HCT116 (cell line): ENCODE measurements at regions not wholly inside any gene's neighbourhood (a gene's known extent, or its start where the extent isn't known, plus 50 kb on each side); places are given as distances from the start of the nearest gene placed in this dataset.

Source experiments
- ATAC-seq: fragments of 200-7000 bp; cut with Tn5 transposase; 2 replicates; pipeline ENCODE4 v1.9.1; 2020; ENCODE audit warnings: mild to moderate bottlenecking, moderate library complexity
- BruUV-seq: library from RNA; stranded (reverse); fragments of 400-500 nt; replicated peaks from 2 replicates; lab custom pipeline; 2021; lab: Mats Ljungman, UMichigan
- CTCF ChIA-PET: fragments of 300-600 bp; sonication (Branson Sonifier 250); formaldehyde crosslinking; loops from one replicate; lab custom pipeline; 2021; ENCODE audit warnings: antibody characterized with exemption; lab: Charles Lee
- POLR2A ChIA-PET: fragments of 300-600, 350-600 bp; sonication (Branson Sonifier 250); formaldehyde crosslinking; loops from one replicate; lab custom pipeline; 2021; ENCODE audit warnings: antibody characterized with exemption; lab: Charles Lee
- RAD21 ChIA-PET, 2 experiments: fragments of 300-600 bp; sonication (Branson Sonifier 250); formaldehyde crosslinking; loops; one replicate each; lab custom pipeline; 2023; ENCODE audit warnings: low total read pairs in 2 of 2; ENCODE audit not compliant: uncharacterized antibody in 2 of 2, unreplicated experiment in 2 of 2, low non-redundant PET in 1 of 2; lab: Charles Lee
- DNase-seq: peaks from one replicate; pipeline ENCODE4 v3.0.0-alpha.2; 2010; ENCODE audit warnings: low read depth, low spot score
- H2AFZ ChIP-seq: fragments of 200-600 bp; shearing (Covaris generic), sonication (generic); 2 replicates; pipeline ENCODE4 v1.6.1; 2017; ENCODE audit warnings: low read depth, mixed run types, mixed read lengths, antibody characterized with exemption, low read length; ENCODE audit not compliant: poor library complexity, severe bottlenecking
- H3K27ac ChIP-seq: 2 replicates; pipeline ENCODE4 v1.5.1; 2012; ENCODE audit warnings: low read depth, low read length
- H3K27me3 ChIP-seq: fragments of 200-600 bp; sonication (generic); 2 replicates; pipeline ENCODE4 v1.6.1; 2016; ENCODE audit warnings: mixed run types, low read length, mixed read lengths; ENCODE audit not compliant: insufficient read depth
- H3K36me3 ChIP-seq, 2 experiments: fragments of 200-500 bp in 1 of 2; fragments of 200-600 bp in 1 of 2; sonication (Bioruptor generic) in 1 of 2; sonication (generic) in 1 of 2; 2 replicates each; pipeline versions ENCODE4 v1.5.1 to v1.6.1; 2014 to 2016; ENCODE audit warnings: low read length in 2 of 2, inconsistent platforms in 1 of 2, mixed read lengths in 1 of 2, mixed run types in 1 of 2; ENCODE audit not compliant: insufficient read depth in 2 of 2, control insufficient read depth in 1 of 2
- H3K4me1 ChIP-seq, 2 experiments: fragments of 200-600 bp in 1 of 2; sonication (generic) in 1 of 2; 2 replicates each; pipeline versions ENCODE4 v1.5.1 to v1.6.1; 2012 to 2017; ENCODE audit warnings: low read length in 2 of 2, inconsistent platforms in 1 of 2, mild to moderate bottlenecking in 1 of 2, mixed read lengths in 1 of 2, mixed run types in 1 of 2, moderate library complexity in 1 of 2; ENCODE audit not compliant: insufficient read depth in 2 of 2, control insufficient read depth in 1 of 2
- H3K4me2 ChIP-seq: fragments of 200-600 bp; sonication (generic); 2 replicates; pipeline ENCODE4 v1.6.1; 2017; ENCODE audit warnings: mixed run types, low read length, mixed read lengths
- H3K4me3 ChIP-seq, 2 experiments: fragments of 200-600 bp in 1 of 2; sonication (generic) in 1 of 2; replicated peaks in 1 of 2; 2 replicates each; pipeline ENCODE4 v1.5.1; 2011 to 2016; ENCODE audit warnings: low read length in 2 of 2, control low read depth in 1 of 2, low read depth in 1 of 2, mild to moderate bottlenecking in 1 of 2, mixed read lengths in 1 of 2, mixed run types in 1 of 2
- H3K79me2 ChIP-seq: fragments of 200-600 bp; sonication (generic); 2 replicates; pipeline ENCODE4 v1.6.1; 2017; ENCODE audit warnings: mild to moderate bottlenecking, mixed run types, low read length, moderate library complexity, mixed read lengths; ENCODE audit not compliant: insufficient read depth
- H3K9ac ChIP-seq: fragments of 200-600 bp; sonication (generic); 2 replicates; pipeline ENCODE4 v1.6.1; 2016; ENCODE audit warnings: low read length, mixed read lengths
- H3K9me2 ChIP-seq: fragments of 200-600 bp; sonication (generic), shearing (Covaris generic); 2 replicates; pipeline ENCODE4 v1.6.1; 2017; ENCODE audit warnings: mixed run types, mild to moderate bottlenecking, moderate library complexity; ENCODE audit not compliant: insufficient read depth
- H3K9me3 ChIP-seq, 2 experiments: fragments of 200-500 bp in 1 of 2; fragments of 200-600 bp in 1 of 2; sonication (Bioruptor generic) in 1 of 2; sonication (generic) in 1 of 2; 2 replicates each; pipeline ENCODE4 v1.6.1; 2014 to 2017; ENCODE audit warnings: low read length in 2 of 2, mixed read lengths in 2 of 2, inconsistent platforms in 1 of 2, low read depth in 1 of 2, mild to moderate bottlenecking in 1 of 2, mixed run types in 1 of 2, moderate library complexity in 1 of 2; ENCODE audit not compliant: control insufficient read depth in 1 of 2, insufficient read depth in 1 of 2
- H4K20me1 ChIP-seq: fragments of 200-600 bp; sonication (generic), shearing (Covaris generic); 2 replicates; pipeline ENCODE4 v1.6.1; 2017; ENCODE audit warnings: mixed run types, mild to moderate bottlenecking, moderate library complexity; ENCODE audit not compliant: insufficient read depth
- CEBPB ChIP-seq: IDR thresholded peaks from 2 replicates; pipeline ENCODE4 v1.6.1; 2012; ENCODE audit warnings: low read depth
- ELF1 ChIP-seq: IDR thresholded peaks from 2 replicates; pipeline ENCODE4 v1.6.1; 2012; ENCODE audit warnings: low read depth, borderline replicate concordance
- EZH2 ChIP-seq: fragments of 200-600 bp; sonication (generic); IDR thresholded peaks from 2 replicates; pipeline ENCODE4 v1.6.1; 2017; ENCODE audit warnings: antibody characterized with exemption, mixed run types
- FOSL1 ChIP-seq: IDR thresholded peaks from 2 replicates; pipeline ENCODE4 v1.6.1; 2012; ENCODE audit warnings: low read depth
- MAX ChIP-seq: IDR thresholded peaks from 2 replicates; pipeline ENCODE4 v1.6.1; 2012
- POLR2A ChIP-seq: IDR thresholded peaks from 2 replicates; pipeline ENCODE4 v1.7.0; 2011; ENCODE audit warnings: borderline replicate concordance; ENCODE audit not compliant: insufficient read depth, insufficient read length; ENCODE audit errors: extremely low read depth
- POLR2AphosphoS5 ChIP-seq: IDR thresholded peaks from 2 replicates; pipeline ENCODE4 v1.6.1; 2011; ENCODE audit warnings: mild to moderate bottlenecking, low read depth, low read length, moderate library complexity
- RAD21 ChIP-seq: IDR thresholded peaks from 2 replicates; pipeline ENCODE4 v1.6.1; 2012; ENCODE audit warnings: low read depth, mild to moderate bottlenecking
- SIN3A ChIP-seq: IDR thresholded peaks from 2 replicates; pipeline ENCODE4 v1.6.1; 2012; ENCODE audit warnings: low read depth
- SP1 ChIP-seq: IDR thresholded peaks from 2 replicates; pipeline ENCODE4 v1.6.1; 2012; ENCODE audit warnings: low read depth
- SRF ChIP-seq: IDR thresholded peaks from 2 replicates; pipeline ENCODE4 v1.6.1; 2012; ENCODE audit warnings: low read depth
- ZFX ChIP-seq: fragments of 450-650 bp; IDR thresholded peaks from 2 replicates; pipeline ENCODE4 v1.6.1; 2017
- ZNF274 ChIP-seq: fragments of 200-500 bp; sonication (Bioruptor generic); IDR thresholded peaks from 2 replicates; pipeline ENCODE4 v1.6.1; 2014; ENCODE audit warnings: mild to moderate bottlenecking, low read depth, low read length, inconsistent platforms
- intact Hi-C: fragments of 100-400 bp; cut with micrococcal nuclease; formaldehyde crosslinking; loops from 2 replicates; pipeline ENCODE4 v1.10.0; 2022
- TF ChIP-seq, protein P1 (sequence below): IDR thresholded peaks from 2 replicates; pipeline ENCODE4 v1.6.1; 2012; ENCODE audit warnings: low read depth

DNA sequence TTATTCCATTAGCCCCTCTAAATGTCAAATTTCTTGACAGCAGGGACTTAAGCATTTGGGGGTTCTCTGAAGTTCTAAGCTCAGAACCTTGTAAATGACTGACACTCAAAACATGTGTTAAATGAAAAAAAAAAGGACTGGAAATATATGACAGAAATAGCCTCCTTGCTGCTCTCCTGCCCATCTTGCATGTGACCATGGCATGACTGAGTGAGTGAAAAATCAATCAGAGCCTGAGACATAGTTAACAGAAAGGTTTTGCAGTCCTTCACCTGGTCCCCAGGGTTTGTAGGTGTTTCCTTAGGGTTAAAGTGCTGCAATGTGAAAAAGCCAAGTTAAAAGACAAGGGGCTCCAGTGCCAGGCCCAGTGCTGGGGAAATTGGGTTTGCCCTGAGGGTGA, 168.1 kb downstream of the ZBTB18 start:
- no peaks in the 10 kb centered on the region for H3K79me2 ChIP-seq
- ATAC-seq, result no peak
- POLR2A ChIA-PET, result no interaction called here
- H3K27ac ChIP-seq, result no peak overlapping the region
- H3K27me3 ChIP-seq, result no peaks in the 10 kb centered on the region
- H3K4me2 ChIP-seq, result no peak overlapping the region
- no peak overlapping the region for H3K4me3 ChIP-seq
- H3K9me3 ChIP-seq, result no peaks in the 10 kb centered on the region
- H2AFZ ChIP-seq, result no peak overlapping the region
- no TSS peak for BruUV-seq
- H3K9ac ChIP-seq, result no peak overlapping the region
- H3K9me2 ChIP-seq, result no peaks in the 10 kb centered on the region
- H3K4me1 ChIP-seq, result peaks cover 8 to 11% of the 10 kb centered on the region in 2 experiments
- DNase-seq, result no peak
- RAD21 ChIA-PET, result no interaction called here
- CTCF ChIA-PET, result no interaction called here
- H4K20me1 ChIP-seq, result no peaks in the 10 kb centered on the region
- TF ChIP-seq POLR2AphosphoS5 (no peak), FOSL1 (no peak), CEBPB (no peak), ZFX (no peak)
- TF ChIP-seq, protein P1, sequence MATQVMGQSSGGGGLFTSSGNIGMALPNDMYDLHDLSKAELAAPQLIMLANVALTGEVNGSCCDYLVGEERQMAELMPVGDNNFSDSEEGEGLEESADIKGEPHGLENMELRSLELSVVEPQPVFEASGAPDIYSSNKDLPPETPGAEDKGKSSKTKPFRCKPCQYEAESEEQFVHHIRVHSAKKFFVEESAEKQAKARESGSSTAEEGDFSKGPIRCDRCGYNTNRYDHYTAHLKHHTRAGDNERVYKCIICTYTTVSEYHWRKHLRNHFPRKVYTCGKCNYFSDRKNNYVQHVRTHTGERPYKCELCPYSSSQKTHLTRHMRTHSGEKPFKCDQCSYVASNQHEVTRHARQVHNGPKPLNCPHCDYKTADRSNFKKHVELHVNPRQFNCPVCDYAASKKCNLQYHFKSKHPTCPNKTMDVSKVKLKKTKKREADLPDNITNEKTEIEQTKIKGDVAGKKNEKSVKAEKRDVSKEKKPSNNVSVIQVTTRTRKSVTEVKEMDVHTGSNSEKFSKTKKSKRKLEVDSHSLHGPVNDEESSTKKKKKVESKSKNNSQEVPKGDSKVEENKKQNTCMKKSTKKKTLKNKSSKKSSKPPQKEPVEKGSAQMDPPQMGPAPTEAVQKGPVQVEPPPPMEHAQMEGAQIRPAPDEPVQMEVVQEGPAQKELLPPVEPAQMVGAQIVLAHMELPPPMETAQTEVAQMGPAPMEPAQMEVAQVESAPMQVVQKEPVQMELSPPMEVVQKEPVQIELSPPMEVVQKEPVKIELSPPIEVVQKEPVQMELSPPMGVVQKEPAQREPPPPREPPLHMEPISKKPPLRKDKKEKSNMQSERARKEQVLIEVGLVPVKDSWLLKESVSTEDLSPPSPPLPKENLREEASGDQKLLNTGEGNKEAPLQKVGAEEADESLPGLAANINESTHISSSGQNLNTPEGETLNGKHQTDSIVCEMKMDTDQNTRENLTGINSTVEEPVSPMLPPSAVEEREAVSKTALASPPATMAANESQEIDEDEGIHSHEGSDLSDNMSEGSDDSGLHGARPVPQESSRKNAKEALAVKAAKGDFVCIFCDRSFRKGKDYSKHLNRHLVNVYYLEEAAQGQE, result no peak
- H3K36me3 ChIP-seq, result no peaks in the 10 kb centered on the region
- intact Hi-C loops, result no loop called here

DNA sequence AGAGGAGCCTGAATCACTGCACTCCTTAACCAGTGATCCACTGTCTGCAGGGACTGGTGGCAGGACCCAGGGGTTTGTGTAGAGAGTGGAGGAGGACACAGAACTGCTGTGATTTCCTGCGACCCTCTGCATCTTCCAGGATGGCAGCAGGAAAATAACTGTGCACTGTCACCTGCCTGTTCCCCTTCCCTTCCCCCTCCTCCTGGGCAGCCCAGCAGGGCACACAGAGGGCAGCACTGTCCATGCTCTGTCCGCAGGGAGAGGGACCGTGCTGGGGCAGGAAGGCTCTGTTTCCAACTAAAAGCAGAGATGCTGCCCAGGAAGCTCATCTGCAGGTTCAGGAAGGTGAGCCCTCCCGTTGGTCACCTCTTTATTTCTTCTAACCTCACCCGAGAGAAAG, 168.7 kb downstream of the ZBTB18 start:
- H3K79me2 ChIP-seq, result no peaks in the 10 kb centered on the region
- ATAC-seq (no peak), DNase-seq (no peak)
- ChIA-PET POLR2A (no interaction called here), CTCF (no interaction called here), RAD21 (no interaction called here)
- intact Hi-C loops, result no loop called here
- H2AFZ ChIP-seq, result no peak overlapping the region
- H3K36me3 ChIP-seq, result no peaks in the 10 kb centered on the region
- H3K4me2 ChIP-seq, result no peak overlapping the region
- H3K27me3 ChIP-seq, result no peaks in the 10 kb centered on the region
- H3K4me3 ChIP-seq, result no peak overlapping the region
- peaks cover 1 to 5% of the 10 kb centered on the region in 2 experiments for H3K4me1 ChIP-seq
- no peak overlapping the region for H3K27ac ChIP-seq
- no peaks in the 10 kb centered on the region for H4K20me1 ChIP-seq
- no peak overlapping the region for H3K9ac ChIP-seq
- no TSS peak for BruUV-seq
- H3K9me2 ChIP-seq, result no peaks in the 10 kb centered on the region
- H3K9me3 ChIP-seq, result no peaks in the 10 kb centered on the region
- no peak for TF ChIP-seq RAD21
- TF ChIP-seq SIN3A, result no peak
- no peak for TF ChIP-seq ZNF274
- no peak for TF ChIP-seq EZH2
- no peak for TF ChIP-seq SRF
- TF ChIP-seq, protein P1, result no peak
- no peak for TF ChIP-seq SP1
- no peak for TF ChIP-seq ELF1
- TF ChIP-seq POLR2A, result no peak
- TF ChIP-seq CEBPB, result no peak
- no peak for TF ChIP-seq MAX
